Neural cell (in vitro differentiated cells): ENCODE measurements at regions not wholly inside any gene's neighbourhood (a gene's known extent, or its start where the extent isn't known, plus 50 kb on each side); places are given as distances from the start of the nearest gene placed in this dataset.

Experiments used
- H2AFZ ChIP-seq: fragments of 200-600, 300-800 bp; sonication (generic), shearing (Covaris generic); 2 replicates; pipeline ENCODE4 v1.6.0; 2014; ENCODE audit warnings: low read depth, mild to moderate bottlenecking, antibody characterized with exemption, low read length, moderate library complexity
- H3F3A ChIP-seq: fragments of 200-600 bp; shearing (Covaris generic); 2 replicates; pipeline ENCODE4 v1.6.1; 2016; ENCODE audit warnings: mild to moderate bottlenecking, moderate library complexity, mixed read lengths, antibody characterized with exemption, low read length; ENCODE audit not compliant: insufficient read depth, poor library complexity, severe bottlenecking
- H3K27ac ChIP-seq: fragments of 200-600, 300-800 bp; sonication (generic), shearing (Covaris generic); 2 replicates; pipeline ENCODE4 v1.5.1; 2014; ENCODE audit warnings: mild to moderate bottlenecking, low read length, moderate library complexity
- H3K27me3 ChIP-seq: fragments of 300-800, 200-600 bp; sonication (generic), shearing (Covaris generic); 2 replicates; pipeline ENCODE4 v1.6.0; 2014; ENCODE audit warnings: mild to moderate bottlenecking, low read depth, low read length, moderate library complexity; ENCODE audit not compliant: insufficient read depth
- H3K36me3 ChIP-seq: fragments of 300-800, 200-600 bp; sonication (generic), shearing (Covaris generic); 2 replicates; pipeline ENCODE4 v1.5.1; 2014; ENCODE audit warnings: mild to moderate bottlenecking, antibody characterized with exemption, low read length, moderate library complexity; ENCODE audit not compliant: insufficient read depth
- H3K4me2 ChIP-seq: fragments of 300-800, 200-600 bp; sonication (generic), shearing (Covaris generic); 2 replicates; pipeline ENCODE4 v1.6.0; 2014; ENCODE audit warnings: mild to moderate bottlenecking, low read length
- H3K4me3 ChIP-seq: fragments of 300-800, 200-600 bp; sonication (generic), shearing (Covaris generic); 2 replicates; pipeline ENCODE4 v1.5.1; 2014; ENCODE audit warnings: mild to moderate bottlenecking, low read length, moderate library complexity
- H3K79me2 ChIP-seq: fragments of 200-600 bp; shearing (Covaris generic); replicated peaks from 2 replicates; pipeline ENCODE4 v1.6.0; 2014; ENCODE audit warnings: mild to moderate bottlenecking, low read length, moderate library complexity; ENCODE audit not compliant: insufficient read depth
- H3K9ac ChIP-seq: fragments of 300-800, 200-600 bp; sonication (generic), shearing (Covaris generic); 2 replicates; pipeline ENCODE4 v1.6.1; 2016; ENCODE audit warnings: mild to moderate bottlenecking, low read length, mixed read lengths
- H3K9me2 ChIP-seq: fragments of 200-600 bp; shearing (Covaris generic); 2 replicates; pipeline ENCODE4 v1.6.1; 2016; ENCODE audit warnings: mild to moderate bottlenecking, low read length, mixed read lengths; ENCODE audit not compliant: insufficient read depth
- H3K9me3 ChIP-seq: fragments of 200-600, 300-800 bp; sonication (generic), shearing (Covaris generic); 2 replicates; pipeline ENCODE4 v1.6.1; 2016; ENCODE audit warnings: mild to moderate bottlenecking, mixed run types, low read length, moderate library complexity, mixed read lengths
- H4K20me1 ChIP-seq: fragments of 200-600 bp; shearing (Covaris generic); 2 replicates; pipeline ENCODE4 v1.6.1; 2016; ENCODE audit warnings: mild to moderate bottlenecking, mixed run types; ENCODE audit not compliant: insufficient read depth
- CTCF ChIP-seq: fragments of 450-650 bp; IDR thresholded peaks from 2 replicates; pipeline ENCODE4 v1.5.1; 2014; ENCODE audit warnings: antibody characterized with exemption, mild to moderate bottlenecking, moderate library complexity; ENCODE audit not compliant: poor library complexity, severe bottlenecking
- EP300 ChIP-seq: fragments of 450-650 bp; conservative IDR thresholded peaks from 2 replicates; pipeline ENCODE4 v1.6.1; 2014; ENCODE audit warnings: antibody characterized with exemption, mild to moderate bottlenecking, moderate library complexity; ENCODE audit not compliant: poor library complexity, severe bottlenecking
- EZH2 ChIP-seq: fragments of 200-600, 300-800 bp; shearing (Covaris generic), sonication (generic); IDR thresholded peaks from 2 replicates; pipeline ENCODE4 v1.6.1; 2014; ENCODE audit warnings: antibody characterized with exemption, low read length, borderline replicate concordance, mild to moderate bottlenecking; ENCODE audit not compliant: insufficient read depth, poor library complexity, severe bottlenecking
- MXI1 ChIP-seq: fragments of 450-650 bp; conservative IDR thresholded peaks from 2 replicates; pipeline ENCODE4 v1.6.1; 2014; ENCODE audit warnings: antibody characterized with exemption, mild to moderate bottlenecking; ENCODE audit not compliant: poor library complexity, severe bottlenecking
- POLR2AphosphoS5 ChIP-seq: IDR thresholded peaks from 2 replicates; pipeline ENCODE4 v1.6.1; 2012
- RAD21 ChIP-seq: fragments of 450-650 bp; conservative IDR thresholded peaks from 2 replicates; pipeline ENCODE4 v1.6.1; 2014; ENCODE audit warnings: antibody characterized with exemption, mild to moderate bottlenecking, moderate library complexity
- REST ChIP-seq: IDR thresholded peaks from 2 replicates; pipeline ENCODE4 v1.6.1; 2012; ENCODE audit warnings: borderline replicate concordance
- SMC3 ChIP-seq: fragments of 450-650 bp; conservative IDR thresholded peaks from 2 replicates; pipeline ENCODE4 v1.6.1; 2014; ENCODE audit warnings: antibody characterized with exemption, mild to moderate bottlenecking, moderate library complexity; ENCODE audit not compliant: poor library complexity
- TAF1 ChIP-seq: IDR thresholded peaks from 2 replicates; pipeline ENCODE4 v1.6.1; 2012; ENCODE audit warnings: low read depth

GRCh38 chr10:29099001-29099400 lies 189.9 kb upstream of the LYZL1 start:
- Histone ChIP-seq H3K4me3 (no peak overlapping the region), H3K79me2 (no peaks in the 10 kb centered on the region), H3K9me3 (no peaks in the 10 kb centered on the region), H4K20me1 (no peaks in the 10 kb centered on the region), H3F3A (no peaks in the 10 kb centered on the region), H2AFZ (no peak overlapping the region), H3K36me3 (no peaks in the 10 kb centered on the region), H3K4me2 (no peak overlapping the region), H3K27ac (no peak overlapping the region), H3K27me3 (no peaks in the 10 kb centered on the region), H3K9me2 (no peaks in the 10 kb centered on the region), H3K9ac (no peak overlapping the region)
- TF ChIP-seq TAF1 (no peak), POLR2AphosphoS5 (no peak), REST (no peak), CTCF (no peak), RAD21 (no peak), MXI1 (no peak), EZH2 (no peak), SMC3 (no peak), EP300 (no peak)

GRCh38 chr10:29099415-29099814 lies 189.5 kb upstream of the LYZL1 start:
- H3K36me3 ChIP-seq, result no peaks in the 10 kb centered on the region
- H2AFZ ChIP-seq, result no peak overlapping the region
- no peak overlapping the region for H3K4me2 ChIP-seq
- H3K9me2 ChIP-seq, result no peaks in the 10 kb centered on the region
- no peaks in the 10 kb centered on the region for H3K27me3 ChIP-seq
- no peaks in the 10 kb centered on the region for H4K20me1 ChIP-seq
- H3F3A ChIP-seq, result no peaks in the 10 kb centered on the region
- H3K27ac ChIP-seq, result no peak overlapping the region
- TF ChIP-seq POLR2AphosphoS5 (no peak), TAF1 (no peak), MXI1 (no peak), REST (no peak)
- H3K9me3 ChIP-seq, result no peaks in the 10 kb centered on the region
- no peaks in the 10 kb centered on the region for H3K79me2 ChIP-seq
- no peak overlapping the region for H3K9ac ChIP-seq
- no peak overlapping the region for H3K4me3 ChIP-seq
